Ishikawa (cell line): ENCODE measurements at regions not wholly inside any gene's neighbourhood (a gene's known extent, or its start where the extent isn't known, plus 50 kb on each side); places are given as distances from the start of the nearest gene placed in this dataset.

Experiments used
- CEBPB ChIP-seq: IDR thresholded peaks from 2 replicates; pipeline ENCODE4 v1.6.1; 2012
- CREB1 ChIP-seq: IDR thresholded peaks from 2 replicates; pipeline ENCODE4 v1.6.1; 2012; ENCODE audit warnings: low read depth
- EGR1 ChIP-seq: IDR thresholded peaks from 2 replicates; pipeline ENCODE4 v1.6.1; 2012
- EP300 ChIP-seq: IDR thresholded peaks from 2 replicates; pipeline ENCODE4 v1.6.1; 2012; ENCODE audit warnings: borderline replicate concordance
- FOXM1 ChIP-seq: IDR thresholded peaks from 2 replicates; pipeline ENCODE4 v1.6.1; 2012; ENCODE audit warnings: low read depth, borderline replicate concordance
- NFIC ChIP-seq: IDR thresholded peaks from 2 replicates; pipeline ENCODE4 v1.6.1; 2012
- RAD21 ChIP-seq: IDR thresholded peaks from 2 replicates; pipeline ENCODE4 v1.6.1; 2012; ENCODE audit warnings: low read depth
- TAF1 ChIP-seq: IDR thresholded peaks from 2 replicates; pipeline ENCODE4 v1.6.1; 2012; ENCODE audit warnings: low read depth, mild to moderate bottlenecking
- TCF12 ChIP-seq: IDR thresholded peaks from 2 replicates; pipeline ENCODE4 v1.6.1; 2012; ENCODE audit warnings: low read depth
- TEAD4 ChIP-seq: IDR thresholded peaks from 2 replicates; pipeline ENCODE4 v1.6.1; 2012
- YY1 ChIP-seq: IDR thresholded peaks from 2 replicates; pipeline ENCODE4 v1.6.1; 2012; ENCODE audit warnings: low read depth
- ZBTB7A ChIP-seq: IDR thresholded peaks from 2 replicates; pipeline ENCODE4 v1.6.1; 2012; ENCODE audit warnings: low read depth
- TF ChIP-seq, protein P1 (sequence below): IDR thresholded peaks from 2 replicates; pipeline ENCODE4 v1.6.1; 2012
- TF ChIP-seq, protein P2 (sequence below): IDR thresholded peaks from 2 replicates; pipeline ENCODE4 v1.6.1; 2012; ENCODE audit warnings: low read depth, mild to moderate bottlenecking
- TF ChIP-seq, protein P3 (sequence below): IDR thresholded peaks from 2 replicates; pipeline ENCODE4 v1.6.1; 2012

DNA sequence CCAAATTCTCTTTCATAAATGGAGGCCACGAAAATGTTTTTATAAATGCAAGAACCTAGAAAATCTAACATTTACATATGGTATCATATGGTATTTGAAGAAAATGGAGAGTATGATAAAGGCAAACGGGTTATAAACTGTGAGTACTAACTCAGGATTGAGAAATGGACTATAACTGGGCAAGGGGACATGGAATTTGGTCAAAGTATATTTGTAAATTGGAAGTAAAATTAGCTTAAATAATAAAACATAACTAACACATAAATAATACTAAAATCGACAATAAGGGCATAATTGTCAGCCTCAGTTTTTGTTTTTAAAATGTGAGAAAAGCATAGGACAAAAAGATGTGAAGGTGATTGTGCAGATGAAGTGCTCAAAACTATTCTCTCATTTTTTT lies 1516.3 kb upstream of the MIR17HG start:
- TF ChIP-seq EP300 (no peak), EGR1 (no peak), TAF1 (no peak), CEBPB (no peak)

DNA sequence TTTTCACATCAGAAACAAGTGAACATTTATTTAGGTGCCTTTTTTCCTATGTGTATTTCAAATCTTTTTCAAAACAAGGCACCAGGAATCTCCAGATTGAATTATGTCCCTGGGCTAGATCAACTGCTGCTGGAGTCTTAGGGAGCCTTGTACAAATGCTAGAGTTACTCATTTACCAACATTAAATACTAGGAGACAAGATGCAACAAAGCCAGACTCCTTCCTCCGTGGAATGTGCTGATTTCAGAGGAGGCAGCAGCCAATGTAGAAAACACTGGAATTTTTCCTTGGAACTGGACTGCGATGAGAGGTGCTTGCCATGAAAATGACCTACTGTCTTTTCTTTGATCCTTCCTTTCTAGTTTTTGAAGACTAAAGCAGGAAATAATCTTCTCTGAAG lies 1514.7 kb upstream of the MIR17HG start:
- TF ChIP-seq EGR1 (no peak), RAD21 (no peak)

DNA sequence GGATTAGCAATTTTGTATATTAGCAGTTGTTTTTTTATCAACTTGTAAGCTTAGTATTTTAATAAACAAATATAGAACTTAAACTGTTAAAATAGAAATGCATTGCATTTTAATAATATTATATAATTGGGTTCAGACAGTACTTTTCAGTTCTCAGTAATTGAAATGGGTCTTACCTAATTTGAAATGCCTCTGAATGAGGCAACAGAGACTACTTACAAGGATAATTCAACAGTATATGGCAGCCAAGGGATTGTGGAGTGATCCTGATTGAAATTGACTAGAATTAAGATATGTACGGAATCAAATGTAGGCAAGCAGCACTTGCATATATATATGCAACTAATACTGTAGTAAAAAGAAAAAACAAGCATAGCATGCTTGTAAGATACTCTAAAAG lies 1503.9 kb upstream of the MIR17HG start:
- TF ChIP-seq EGR1 (no peak), TCF12 (no peak)
- TF ChIP-seq, protein P1, sequence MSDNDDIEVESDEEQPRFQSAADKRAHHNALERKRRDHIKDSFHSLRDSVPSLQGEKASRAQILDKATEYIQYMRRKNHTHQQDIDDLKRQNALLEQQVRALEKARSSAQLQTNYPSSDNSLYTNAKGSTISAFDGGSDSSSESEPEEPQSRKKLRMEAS: no peak

DNA sequence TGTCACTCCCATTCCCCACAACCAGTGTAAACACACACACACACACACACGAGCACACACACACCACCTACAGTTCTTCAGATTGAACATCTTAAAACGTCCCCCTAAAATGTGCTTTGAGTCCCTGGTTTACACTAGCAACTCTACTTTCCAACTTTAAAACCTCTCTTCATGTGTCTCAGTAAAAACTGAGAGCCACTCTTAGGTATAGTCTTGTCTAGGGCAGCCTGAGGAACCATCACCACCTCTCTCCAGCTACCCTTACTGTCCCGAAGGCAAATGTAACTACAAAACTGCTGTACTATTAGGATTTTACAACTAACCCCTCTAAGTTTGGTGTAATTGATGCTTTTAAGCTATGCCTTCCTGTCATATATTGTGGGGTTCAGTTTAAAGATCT lies 1501.6 kb upstream of the MIR17HG start:
- TF ChIP-seq, protein P2, sequence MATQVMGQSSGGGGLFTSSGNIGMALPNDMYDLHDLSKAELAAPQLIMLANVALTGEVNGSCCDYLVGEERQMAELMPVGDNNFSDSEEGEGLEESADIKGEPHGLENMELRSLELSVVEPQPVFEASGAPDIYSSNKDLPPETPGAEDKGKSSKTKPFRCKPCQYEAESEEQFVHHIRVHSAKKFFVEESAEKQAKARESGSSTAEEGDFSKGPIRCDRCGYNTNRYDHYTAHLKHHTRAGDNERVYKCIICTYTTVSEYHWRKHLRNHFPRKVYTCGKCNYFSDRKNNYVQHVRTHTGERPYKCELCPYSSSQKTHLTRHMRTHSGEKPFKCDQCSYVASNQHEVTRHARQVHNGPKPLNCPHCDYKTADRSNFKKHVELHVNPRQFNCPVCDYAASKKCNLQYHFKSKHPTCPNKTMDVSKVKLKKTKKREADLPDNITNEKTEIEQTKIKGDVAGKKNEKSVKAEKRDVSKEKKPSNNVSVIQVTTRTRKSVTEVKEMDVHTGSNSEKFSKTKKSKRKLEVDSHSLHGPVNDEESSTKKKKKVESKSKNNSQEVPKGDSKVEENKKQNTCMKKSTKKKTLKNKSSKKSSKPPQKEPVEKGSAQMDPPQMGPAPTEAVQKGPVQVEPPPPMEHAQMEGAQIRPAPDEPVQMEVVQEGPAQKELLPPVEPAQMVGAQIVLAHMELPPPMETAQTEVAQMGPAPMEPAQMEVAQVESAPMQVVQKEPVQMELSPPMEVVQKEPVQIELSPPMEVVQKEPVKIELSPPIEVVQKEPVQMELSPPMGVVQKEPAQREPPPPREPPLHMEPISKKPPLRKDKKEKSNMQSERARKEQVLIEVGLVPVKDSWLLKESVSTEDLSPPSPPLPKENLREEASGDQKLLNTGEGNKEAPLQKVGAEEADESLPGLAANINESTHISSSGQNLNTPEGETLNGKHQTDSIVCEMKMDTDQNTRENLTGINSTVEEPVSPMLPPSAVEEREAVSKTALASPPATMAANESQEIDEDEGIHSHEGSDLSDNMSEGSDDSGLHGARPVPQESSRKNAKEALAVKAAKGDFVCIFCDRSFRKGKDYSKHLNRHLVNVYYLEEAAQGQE: no peak
- no peak for TF ChIP-seq CEBPB
- TF ChIP-seq TAF1: no peak
- TF ChIP-seq, protein P1: no peak
- TF ChIP-seq TCF12: no peak
- TF ChIP-seq EGR1: no peak
- no peak for TF ChIP-seq FOXM1
- TF ChIP-seq, protein P3, sequence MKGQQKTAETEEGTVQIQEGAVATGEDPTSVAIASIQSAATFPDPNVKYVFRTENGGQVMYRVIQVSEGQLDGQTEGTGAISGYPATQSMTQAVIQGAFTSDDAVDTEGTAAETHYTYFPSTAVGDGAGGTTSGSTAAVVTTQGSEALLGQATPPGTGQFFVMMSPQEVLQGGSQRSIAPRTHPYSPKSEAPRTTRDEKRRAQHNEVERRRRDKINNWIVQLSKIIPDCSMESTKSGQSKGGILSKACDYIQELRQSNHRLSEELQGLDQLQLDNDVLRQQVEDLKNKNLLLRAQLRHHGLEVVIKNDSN: no peak
- TF ChIP-seq TEAD4: no peak
- TF ChIP-seq YY1: no peak
- no peak for TF ChIP-seq EP300
- no peak for TF ChIP-seq CREB1
- no peak for TF ChIP-seq RAD21
- no peak for TF ChIP-seq ZBTB7A

DNA sequence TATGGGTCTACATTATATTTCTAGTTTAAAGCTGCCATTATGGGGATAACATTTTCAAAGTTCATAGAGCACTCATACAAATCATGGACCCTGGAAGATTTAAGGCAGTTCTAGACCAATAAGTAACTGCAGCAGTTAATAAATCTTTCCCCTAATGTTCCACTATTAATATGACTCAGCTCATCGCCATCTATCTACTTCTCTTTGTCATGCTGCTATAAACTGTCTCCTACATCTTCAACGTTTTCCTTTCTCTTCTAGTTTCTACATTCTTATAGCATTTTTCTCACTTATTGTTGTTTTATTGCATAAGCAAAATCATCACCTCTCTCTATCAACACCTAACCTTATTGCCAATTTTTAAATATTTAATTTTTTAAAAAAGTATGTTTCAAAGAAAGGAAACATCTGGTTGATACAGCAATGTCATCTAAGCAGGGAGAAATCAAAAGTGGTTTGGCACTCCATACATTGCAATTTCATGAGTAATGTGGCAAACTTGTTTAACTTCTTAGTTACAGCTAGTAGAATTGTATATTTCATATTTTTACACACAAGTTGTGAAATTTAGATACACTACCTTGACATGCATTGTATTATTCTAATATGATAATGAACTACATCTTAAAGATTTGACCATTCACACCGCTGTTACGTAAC lies 1500.4 kb upstream of the MIR17HG start:
- TF ChIP-seq YY1 (no peak), RAD21 (no peak), NFIC (no peak), CREB1 (no peak), TAF1 (no peak), EGR1 (no peak), ZBTB7A (no peak), TEAD4 (no peak), CEBPB (no peak), EP300 (no peak), FOXM1 (no peak), TCF12 (no peak)
- TF ChIP-seq, protein P2: no peak
- TF ChIP-seq, protein P1: no peak
- TF ChIP-seq, protein P3: no peak

DNA sequence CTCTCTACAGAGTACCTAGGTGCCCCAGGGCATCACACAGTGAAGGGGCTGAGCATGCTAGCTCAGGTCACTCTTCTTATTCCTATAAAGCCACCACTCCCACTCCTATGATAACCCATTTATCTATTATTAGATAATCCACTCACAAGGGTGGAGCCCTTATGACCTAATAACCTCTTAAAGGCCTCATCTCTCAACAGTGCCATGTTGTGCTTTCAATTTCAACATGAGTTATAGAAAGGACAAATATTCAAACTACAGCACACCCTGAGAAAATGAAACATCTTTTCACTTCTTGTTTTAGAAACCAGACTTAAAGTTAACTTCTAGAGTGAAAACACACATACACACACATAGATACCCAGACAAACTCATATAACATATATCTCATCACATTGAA lies 1494.9 kb upstream of the MIR17HG start:
- no peak for TF ChIP-seq EP300
- TF ChIP-seq, protein P3: no peak
